ENCODE measurements at regions not wholly inside any gene's neighbourhood (a gene's known extent, or its start where the extent isn't known, plus 50 kb on each side); places are given as distances from the start of the nearest gene placed in this dataset.

DNA sequence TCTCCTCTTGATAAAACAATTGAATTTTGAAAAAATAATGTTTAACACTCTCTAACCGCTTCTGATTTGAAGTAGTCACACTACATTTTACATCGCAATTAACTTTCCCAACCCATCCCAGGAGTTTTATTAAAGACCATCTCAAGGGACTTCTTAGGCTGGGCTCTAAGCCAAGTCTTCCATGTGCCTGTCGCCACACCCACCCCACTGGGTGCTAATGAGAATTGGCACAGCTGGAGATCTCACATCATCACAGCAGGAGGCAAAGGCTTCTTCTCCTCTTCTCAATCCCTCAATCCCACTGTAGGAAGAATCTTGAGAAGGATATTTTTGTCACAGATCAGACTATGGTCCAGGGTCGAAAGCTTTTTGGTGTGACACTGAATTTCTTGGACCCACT, 328.9 kb downstream of the NUF2 start:
- no peaks in the 10 kb centered on the region for H3K27me3 Mint-ChIP-seq
- ChIA-PET POLR2A (no interaction called here), CTCF (no interaction called here)
- intact Hi-C loops (cut with micrococcal nuclease), result no loop called here
- DNase-seq, result no peak
- H3K36me3 Mint-ChIP-seq, result no peaks in the 10 kb centered on the region
- H3K9me3 Mint-ChIP-seq, result peaks cover 2% of the 10 kb centered on the region
- no peak overlapping the region for H3K27ac Mint-ChIP-seq
- H3K4me3 Mint-ChIP-seq, result no peak overlapping the region
- H3K4me1 Mint-ChIP-seq (ENCODE audit: low read depth), result no peaks in the 10 kb centered on the region

DNA sequence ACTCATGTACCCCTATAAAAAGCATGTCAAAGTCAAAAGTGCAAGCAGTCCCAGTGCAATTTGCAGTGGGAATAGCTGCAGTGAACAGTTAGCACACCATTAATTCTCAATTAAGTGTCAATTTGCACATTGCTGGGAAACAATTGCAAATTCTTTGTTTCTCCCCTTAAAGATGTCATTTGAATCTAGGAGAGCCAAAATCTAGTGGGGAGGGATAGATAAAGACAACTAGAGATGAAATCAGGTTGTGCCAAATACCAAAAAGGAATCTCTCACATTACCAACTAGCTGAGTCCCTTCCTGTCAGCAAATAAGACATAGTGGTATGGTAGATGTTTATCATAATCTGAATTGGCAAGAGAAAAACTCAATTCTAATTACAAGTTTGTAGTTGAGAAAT, 330.7 kb downstream of the NUF2 start:
- H3K27me3 Mint-ChIP-seq, result no peaks in the 10 kb centered on the region
- ChIA-PET POLR2A (no interaction called here), CTCF (no interaction called here)
- no peaks in the 10 kb centered on the region for H3K36me3 Mint-ChIP-seq
- H3K4me3 Mint-ChIP-seq, result no peak overlapping the region
- peaks cover 2% of the 10 kb centered on the region for H3K9me3 Mint-ChIP-seq
- intact Hi-C loops (cut with micrococcal nuclease), result no loop called here
- H3K4me1 Mint-ChIP-seq (ENCODE audit: low read depth), result no peaks in the 10 kb centered on the region
- no peak overlapping the region for H3K27ac Mint-ChIP-seq
- no peak for DNase-seq

DNA sequence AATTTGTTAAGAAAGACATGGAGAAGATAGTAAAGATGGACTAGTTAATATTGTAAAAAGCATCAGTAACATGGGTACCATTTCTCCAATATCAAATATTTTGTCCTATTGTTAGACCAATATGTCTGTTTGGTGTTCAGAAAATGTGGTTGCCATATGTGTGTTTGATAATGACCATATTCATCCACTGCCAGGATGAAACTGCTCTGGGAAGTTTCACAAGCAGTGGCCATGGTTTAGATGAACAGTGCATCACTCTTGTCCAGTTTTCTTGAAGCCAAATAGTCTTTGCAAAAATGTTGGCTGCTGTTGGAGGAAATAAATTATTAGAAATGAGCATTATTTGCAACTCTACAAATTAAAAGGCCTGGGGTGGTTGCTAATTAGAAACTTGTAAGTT, 333.8 kb downstream of the NUF2 start:
- no peak overlapping the region for H3K27ac Mint-ChIP-seq
- no peaks in the 10 kb centered on the region for H3K4me1 Mint-ChIP-seq (ENCODE audit: low read depth)
- ChIA-PET POLR2A (no interaction called here), CTCF (no interaction called here)
- no peaks in the 10 kb centered on the region for H3K27me3 Mint-ChIP-seq
- peaks cover under 1% of the 10 kb centered on the region for H3K9me3 Mint-ChIP-seq
- H3K4me3 Mint-ChIP-seq, result no peak overlapping the region
- intact Hi-C loops (cut with micrococcal nuclease), result no loop called here
- no peaks in the 10 kb centered on the region for H3K36me3 Mint-ChIP-seq
- no peak for DNase-seq

DNA sequence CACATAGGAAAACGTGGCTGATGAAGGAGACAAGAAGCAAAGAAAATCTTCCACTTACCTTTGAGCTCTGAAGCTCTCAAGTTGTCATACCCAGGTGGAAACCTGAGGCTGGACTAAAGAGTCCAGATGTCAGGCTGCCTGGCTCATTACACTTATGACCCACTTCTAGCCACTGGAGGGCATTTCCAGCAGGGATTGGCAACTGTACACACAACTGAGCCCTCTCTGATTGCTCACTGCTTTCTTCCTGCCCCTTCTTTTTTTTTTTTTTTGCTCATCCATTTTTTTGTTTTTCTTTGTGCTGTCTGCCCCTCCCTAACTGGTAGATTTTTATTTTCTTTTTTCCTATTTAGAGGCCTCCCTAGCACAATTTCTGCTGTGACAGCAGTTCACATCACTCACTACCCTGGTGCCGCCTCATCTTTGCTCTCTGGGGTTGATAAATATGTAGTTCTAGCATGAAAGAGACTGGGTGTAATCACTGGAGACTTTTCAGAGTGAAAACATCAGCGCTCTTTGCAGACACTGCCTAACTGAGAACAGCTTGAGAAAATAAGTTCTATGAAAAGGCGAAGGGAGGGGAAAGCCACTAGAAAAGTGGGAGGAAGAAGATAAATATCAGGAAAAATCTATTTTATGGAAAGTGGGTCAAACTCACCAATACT, 334.5 kb downstream of the NUF2 start:
- ChIA-PET CTCF (no interaction called here), POLR2A (no interaction called here)
- Mint-ChIP-seq H3K36me3 (no peaks in the 10 kb centered on the region), H3K9me3 (no peaks in the 10 kb centered on the region), H3K4me1 (ENCODE audit: low read depth) (no peaks in the 10 kb centered on the region), H3K27ac (no peak overlapping the region), H3K4me3 (no peak overlapping the region), H3K27me3 (no peaks in the 10 kb centered on the region)
- no peak for DNase-seq
- intact Hi-C loops (cut with micrococcal nuclease), result no loop called here

DNA sequence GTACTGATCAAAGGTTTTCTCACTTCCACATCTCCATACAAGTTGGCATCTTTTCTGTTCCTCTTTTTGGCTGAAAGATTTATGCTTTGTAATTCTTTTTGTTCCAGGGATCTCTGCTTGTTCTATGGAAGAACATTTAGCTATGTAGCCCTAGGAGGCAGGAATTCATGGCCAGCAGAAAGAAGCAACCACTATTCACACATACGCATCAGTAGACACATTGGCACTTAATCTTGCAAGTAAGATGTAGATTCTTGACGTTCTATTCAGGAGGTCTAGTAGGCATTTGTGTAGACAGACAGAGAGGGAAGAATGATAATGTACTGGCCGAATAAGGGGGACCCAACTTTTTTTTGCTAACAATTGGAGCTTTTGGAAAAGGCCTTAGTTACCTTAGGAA, 336.0 kb downstream of the NUF2 start:
- POLR2A ChIA-PET, result no interaction called here
- CTCF ChIA-PET, result interaction anchor here (0.6 kb wide), 1 partner anchor 82 kb away, joined by 3 read pairs; no protein-coding TSS in a partner anchor
- Mint-ChIP-seq H3K4me3 (no peak overlapping the region), H3K9me3 (peaks cover 2% of the 10 kb centered on the region), H3K4me1 (ENCODE audit: low read depth) (no peaks in the 10 kb centered on the region), H3K27ac (no peak overlapping the region), H3K27me3 (no peaks in the 10 kb centered on the region), H3K36me3 (no peaks in the 10 kb centered on the region)
- DNase-seq, result no peak
- intact Hi-C loops (cut with micrococcal nuclease), result no loop called here

DNA sequence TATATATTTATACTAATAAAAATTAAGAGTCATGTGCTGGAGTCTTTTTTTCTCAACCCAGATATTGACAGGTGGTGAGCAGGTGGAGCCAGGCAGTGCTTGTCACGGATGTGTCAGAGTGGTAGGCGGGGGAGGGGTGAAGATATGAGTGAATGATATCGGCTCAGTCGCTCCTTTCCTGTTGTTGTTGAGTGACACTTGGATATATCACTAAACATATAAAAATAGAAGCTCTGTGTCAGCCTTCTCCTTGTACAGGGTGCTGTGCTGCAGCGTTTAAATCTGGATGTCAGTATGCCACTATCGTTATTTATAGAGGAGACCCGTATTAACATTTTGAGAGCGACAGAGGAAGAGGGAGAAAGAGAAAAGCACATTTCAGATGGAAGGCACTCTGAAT, 339.6 kb downstream of the NUF2 start:
- Mint-ChIP-seq H3K36me3 (no peaks in the 10 kb centered on the region), H3K27me3 (no peaks in the 10 kb centered on the region), H3K9me3 (peaks cover 2% of the 10 kb centered on the region), H3K4me3 (no peak overlapping the region), H3K27ac (no peak overlapping the region), H3K4me1 (ENCODE audit: low read depth) (no peaks in the 10 kb centered on the region)
- CTCF ChIA-PET, result no interaction called here
- POLR2A ChIA-PET, result no interaction called here
- no peak for DNase-seq
- intact Hi-C loops (cut with micrococcal nuclease), result no loop called here

DNA sequence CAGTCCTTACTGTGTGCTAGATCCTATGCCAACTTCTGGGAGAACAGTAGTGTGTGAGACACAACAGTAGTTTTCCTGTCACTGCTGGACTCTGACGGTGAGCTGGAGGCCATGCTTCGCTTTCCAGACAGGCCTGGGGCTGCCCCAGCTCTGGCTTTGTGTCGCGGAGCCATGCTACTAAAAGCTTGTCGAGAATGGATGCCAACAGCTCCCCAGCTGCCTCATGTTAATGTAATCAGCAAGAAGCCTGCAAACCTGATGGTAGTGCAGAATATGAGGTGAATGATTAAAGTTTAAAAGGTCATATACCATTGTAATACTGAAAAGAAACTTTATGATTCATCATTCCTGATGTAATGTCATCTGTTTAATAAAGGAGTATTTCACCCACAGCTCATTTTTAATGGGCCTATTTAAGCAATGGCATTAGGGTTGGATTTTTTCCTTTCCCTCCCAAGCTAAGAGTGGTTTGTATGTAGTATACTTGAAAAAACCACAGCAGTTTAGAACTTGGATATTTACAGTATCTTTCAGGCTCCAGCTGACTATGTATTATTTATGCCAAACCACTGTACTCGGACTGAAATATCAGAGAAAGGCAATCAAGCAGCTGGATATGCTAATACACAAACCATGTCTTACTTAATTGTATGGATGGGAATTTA, 343.0 kb downstream of the NUF2 start:
- Mint-ChIP-seq H3K36me3 (no peaks in the 10 kb centered on the region), H3K4me1 (ENCODE audit: low read depth) (no peaks in the 10 kb centered on the region), H3K9me3 (peaks cover 3% of the 10 kb centered on the region), H3K27ac (no peak overlapping the region), H3K27me3 (no peaks in the 10 kb centered on the region), H3K4me3 (no peak overlapping the region)
- ChIA-PET POLR2A (no interaction called here), CTCF (no interaction called here)
- no peak for DNase-seq
- intact Hi-C loops (cut with micrococcal nuclease), result no loop called here

DNA sequence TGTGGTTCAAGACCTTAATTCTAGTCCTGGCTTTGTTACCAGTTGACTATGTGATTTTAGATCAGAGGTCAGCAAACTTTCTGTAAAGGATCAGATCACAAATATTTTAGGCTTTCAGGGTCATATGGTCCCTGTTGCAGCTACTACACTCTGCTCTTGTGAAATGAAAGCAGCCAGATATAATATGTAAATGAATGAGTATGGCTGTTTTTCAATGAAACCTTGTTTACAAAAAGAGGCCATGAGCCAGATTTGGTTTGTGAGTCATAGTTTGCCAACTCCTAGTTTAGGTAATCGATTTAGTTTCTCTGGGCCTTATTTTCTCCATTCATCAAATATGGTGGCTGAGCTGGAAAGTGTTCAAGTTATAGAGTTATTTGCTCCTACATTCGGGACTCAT, 346.7 kb downstream of the NUF2 start:
- Mint-ChIP-seq H3K4me1 (ENCODE audit: low read depth) (no peaks in the 10 kb centered on the region), H3K27me3 (no peaks in the 10 kb centered on the region), H3K27ac (no peak overlapping the region), H3K36me3 (no peaks in the 10 kb centered on the region), H3K4me3 (no peak overlapping the region), H3K9me3 (peaks cover 2% of the 10 kb centered on the region)
- CTCF ChIA-PET, result no interaction called here
- DNase-seq, result no peak
- POLR2A ChIA-PET, result no interaction called here
- intact Hi-C loops (cut with micrococcal nuclease), result no loop called here

DNA sequence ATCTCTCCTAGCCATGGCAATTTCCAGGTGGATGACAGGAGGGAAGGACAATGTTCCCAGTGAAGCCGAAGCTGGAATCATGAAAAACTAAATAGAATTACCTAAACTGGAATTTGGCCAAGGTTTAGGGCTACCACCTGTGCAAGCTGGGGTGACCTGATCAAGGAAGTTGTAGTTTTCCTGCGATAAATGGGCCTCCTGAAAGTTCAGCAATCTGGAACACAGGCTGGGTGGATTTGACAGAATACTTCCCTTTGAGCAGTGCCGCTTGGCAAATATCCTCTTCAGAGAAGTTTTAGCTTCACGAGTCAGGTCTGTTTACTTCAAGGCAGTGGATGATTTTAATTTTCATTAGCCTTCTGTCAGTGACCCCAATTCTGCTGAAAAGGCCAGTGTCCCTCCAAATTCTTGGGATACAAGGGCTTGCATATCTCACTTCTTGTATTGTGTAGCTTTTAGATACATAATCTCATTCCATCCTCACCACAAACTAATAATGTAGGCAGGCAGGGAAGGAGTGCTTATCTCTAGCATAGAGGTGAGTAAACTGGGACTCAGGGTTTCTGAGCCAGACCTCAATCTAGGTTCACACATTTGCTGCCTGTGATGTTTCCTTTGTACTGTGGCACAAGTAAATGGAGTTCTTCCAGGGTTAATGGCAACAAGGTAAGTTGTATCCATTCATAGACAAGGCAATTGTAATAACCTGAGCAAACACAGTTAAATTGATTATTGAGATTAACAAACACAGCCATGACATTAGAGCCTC, 349.4 kb downstream of the NUF2 start:
- intact Hi-C loops (cut with micrococcal nuclease), result no loop called here
- H3K9me3 Mint-ChIP-seq, result peaks cover 2% of the 10 kb centered on the region
- no peaks in the 10 kb centered on the region for H3K4me1 Mint-ChIP-seq (ENCODE audit: low read depth)
- no peak overlapping the region for H3K4me3 Mint-ChIP-seq
- no peaks in the 10 kb centered on the region for H3K36me3 Mint-ChIP-seq
- H3K27ac Mint-ChIP-seq, result no peak overlapping the region
- H3K27me3 Mint-ChIP-seq, result no peaks in the 10 kb centered on the region
- no peak for DNase-seq
- ChIA-PET POLR2A (no interaction called here), CTCF (interaction anchor here (0.6 kb wide), 1 partner anchor 135 kb away, joined by 3 read pairs; no protein-coding TSS in a partner anchor)

DNA sequence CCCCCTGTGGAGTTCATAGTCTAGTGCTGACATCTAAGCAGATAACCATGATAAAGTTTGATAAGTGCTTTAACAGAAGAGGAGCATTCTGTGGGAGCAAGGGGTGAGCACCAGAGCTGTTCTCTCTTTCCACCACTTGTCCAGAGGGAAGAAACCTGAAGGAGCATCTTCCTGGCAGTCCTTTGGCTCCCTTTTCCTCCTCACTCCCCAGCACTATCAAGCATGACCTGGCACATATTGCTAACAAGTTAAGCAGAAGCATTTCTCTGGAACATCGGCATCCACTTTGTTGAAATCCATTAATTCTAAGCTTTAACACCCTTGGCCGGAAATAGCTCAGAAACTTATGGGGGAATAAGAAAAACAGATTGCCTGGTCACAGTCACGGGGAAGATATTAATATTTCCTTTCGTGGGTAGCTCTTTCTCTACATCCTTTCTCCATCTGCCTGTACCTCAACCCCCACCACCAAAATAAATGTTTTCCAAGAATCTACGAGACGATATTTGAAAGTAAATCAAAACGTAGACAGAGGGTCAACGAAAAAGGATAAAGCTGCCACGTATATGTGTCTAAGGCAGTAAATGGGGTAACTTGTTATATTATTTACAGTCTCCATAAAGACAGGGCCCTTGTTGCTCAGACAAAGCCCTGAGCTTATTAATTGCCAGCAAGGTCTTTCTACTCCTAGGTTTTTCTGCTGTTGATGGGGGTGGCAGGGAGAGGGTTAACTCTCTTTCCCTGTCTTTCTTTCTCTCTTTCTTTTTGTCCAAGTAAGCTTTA, 351.4 kb downstream of the NUF2 start:
- Mint-ChIP-seq H3K27ac (no peak overlapping the region), H3K36me3 (no peaks in the 10 kb centered on the region), H3K4me3 (no peak overlapping the region), H3K27me3 (no peaks in the 10 kb centered on the region), H3K9me3 (peaks cover 2% of the 10 kb centered on the region), H3K4me1 (ENCODE audit: low read depth) (no peaks in the 10 kb centered on the region)
- ChIA-PET POLR2A (no interaction called here), CTCF (interaction anchor here (0.6 kb wide), 1 partner anchor 939 kb away, joined by 3 read pairs; no protein-coding TSS in a partner anchor)
- intact Hi-C loops (cut with micrococcal nuclease), result no loop called here
- no peak for DNase-seq

DNA sequence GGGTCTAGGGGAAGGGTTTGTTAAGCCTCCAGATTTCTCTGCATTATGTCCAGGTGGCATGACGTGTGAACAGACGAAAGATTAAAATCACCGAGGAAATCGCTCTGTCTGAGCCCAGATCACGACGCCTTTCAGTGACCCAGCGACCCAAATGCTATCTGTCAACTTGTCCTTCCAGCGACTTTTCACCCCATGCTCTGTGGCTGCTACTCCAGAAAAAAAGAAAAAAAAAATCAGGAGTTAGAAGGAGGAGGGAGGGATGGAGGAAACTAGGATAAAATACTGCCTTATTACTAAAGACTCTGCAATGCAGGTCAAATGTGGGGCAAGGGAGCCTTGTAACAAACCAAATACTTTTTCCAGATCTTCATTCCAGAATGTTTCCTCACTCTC, 352.0 kb downstream of the NUF2 start:
- Mint-ChIP-seq H3K36me3 (no peaks in the 10 kb centered on the region), H3K4me3 (no peak overlapping the region), H3K4me1 (ENCODE audit: low read depth) (no peaks in the 10 kb centered on the region), H3K9me3 (no peaks in the 10 kb centered on the region), H3K27me3 (no peaks in the 10 kb centered on the region), H3K27ac (no peak overlapping the region)
- ChIA-PET CTCF (interaction anchor here (0.6 kb wide), 1 partner anchor 938 kb away, joined by 3 read pairs; no protein-coding TSS in a partner anchor), POLR2A (no interaction called here)
- no peak for DNase-seq
- intact Hi-C loops (cut with micrococcal nuclease), result no loop called here

DNA sequence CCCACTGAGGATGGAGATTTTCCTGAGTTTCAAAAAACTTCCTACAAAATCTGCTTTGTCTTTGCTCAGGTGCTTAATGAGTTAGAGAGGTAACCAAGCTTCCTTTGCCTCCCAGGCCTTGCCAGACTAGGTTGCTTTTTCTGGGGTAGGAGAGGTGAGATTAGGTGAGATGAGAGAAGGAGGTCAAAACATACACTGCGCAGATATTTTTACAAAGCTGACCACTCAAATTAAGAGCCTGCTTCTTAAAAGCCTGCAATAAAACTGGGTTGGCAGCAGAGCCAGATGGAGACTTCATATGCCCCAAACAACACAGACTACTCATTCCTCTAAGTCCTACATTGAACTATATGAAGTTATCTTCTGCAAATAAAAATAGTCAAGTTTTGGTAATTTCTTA, 352.5 kb downstream of the NUF2 start:
- no peaks in the 10 kb centered on the region for H3K4me1 Mint-ChIP-seq (ENCODE audit: low read depth)
- H3K36me3 Mint-ChIP-seq, result no peaks in the 10 kb centered on the region
- no peaks in the 10 kb centered on the region for H3K27me3 Mint-ChIP-seq

More for the DNA sequence above, 352.5 kb downstream of the NUF2 start:
- Mint-ChIP-seq H3K9me3 (no peaks in the 10 kb centered on the region), H3K4me3 (no peak overlapping the region), H3K27ac (no peak overlapping the region)
- POLR2A ChIA-PET, result no interaction called here
- CTCF ChIA-PET, result no interaction called here
- intact Hi-C loops (cut with micrococcal nuclease), result no loop called here
- DNase-seq, result no peak

Measured in activated CD4-positive, alpha-beta memory T cell treated with anti-CD3 and anti-CD28 coated beads for 36 hours (primary cell).